Activated T-helper 1 cell treated with anti-CD3 and anti-CD28 coated beads, Interleukin-12 subunit alpha, Interleukin-12 subunit beta, Interleukin-2, Interleukin-4 antibody, amounts not matched to agents 30 ng/mL and 10 ng/mL and 1 ng/mL, durations not matched to agents 14 hours and 24 hours and 36 hours (primary cell): ENCODE measurements at regions not wholly inside any gene's neighbourhood (a gene's known extent, or its start where the extent isn't known, plus 50 kb on each side); places are given as distances from the start of the nearest gene placed in this dataset.

Experiments used
- DNase-seq: peaks from one replicate; pipeline ENCODE4 v3.0.0; 2021; ENCODE audit warnings: low spot score
- H3K27ac Mint-ChIP-seq: one replicate; pipeline ENCODE4 v1.8.0; 2021; ENCODE audit warnings: mild to moderate bottlenecking, mixed read lengths
- H3K27me3 Mint-ChIP-seq: one replicate; pipeline ENCODE4 v1.8.0; 2022; ENCODE audit warnings: mild to moderate bottlenecking, moderate library complexity, mixed read lengths; ENCODE audit not compliant: insufficient read depth
- H3K36me3 Mint-ChIP-seq: one replicate; pipeline ENCODE4 v1.8.0; 2021; ENCODE audit warnings: low read depth, mixed read lengths
- H3K4me1 Mint-ChIP-seq: one replicate; pipeline ENCODE4 v1.8.0; 2021; ENCODE audit warnings: low read depth, mixed read lengths
- H3K4me3 Mint-ChIP-seq: one replicate; pipeline ENCODE4 v1.8.0; 2021; ENCODE audit warnings: mild to moderate bottlenecking, moderate library complexity, mixed read lengths
- H3K9me3 Mint-ChIP-seq: one replicate; pipeline ENCODE4 v1.8.0; 2021; ENCODE audit warnings: mixed read lengths
- intact Hi-C: fragments of 100-400 bp; cut with micrococcal nuclease; formaldehyde crosslinking; loops from one replicate; pipeline ENCODE4 v1.15.1; 2024

- H3K4me1 Mint-ChIP-seq, result no peaks in the 10 kb centered on the region
- H3K27me3 Mint-ChIP-seq, result peaks cover 18% of the 10 kb centered on the region
- intact Hi-C loops, result no loop called here
- H3K27ac Mint-ChIP-seq, result no peak overlapping the region
- no peak overlapping the region for H3K4me3 Mint-ChIP-seq
- peaks cover 10% of the 10 kb centered on the region for H3K9me3 Mint-ChIP-seq
- DNase-seq, result no peak
- H3K36me3 Mint-ChIP-seq, result no peaks in the 10 kb centered on the region
These were observed 98.9 kb downstream of the RPLP1 start for GRCh38 chr15:69551391-69552056.

- H3K27ac Mint-ChIP-seq, result no peak overlapping the region
- intact Hi-C loops, result no loop called here
- H3K27me3 Mint-ChIP-seq, result peaks cover 18% of the 10 kb centered on the region
These were observed 99.6 kb downstream of the RPLP1 start for GRCh38 chr15:69552057-69552815.

GRCh38 chr15:69553686-69554085, 101.1 kb downstream of the RPLP1 start:
- no peaks in the 10 kb centered on the region for H3K36me3 Mint-ChIP-seq
- peaks cover 10% of the 10 kb centered on the region for H3K9me3 Mint-ChIP-seq
- no peaks in the 10 kb centered on the region for H3K4me1 Mint-ChIP-seq
- no peak overlapping the region for H3K4me3 Mint-ChIP-seq
- no peak for DNase-seq
- H3K27ac Mint-ChIP-seq, result no peak overlapping the region
- peaks cover 14% of the 10 kb centered on the region for H3K27me3 Mint-ChIP-seq
- intact Hi-C loops, result no loop called here

More at GRCh38 chr15:69552057-69552815, 99.6 kb downstream of the RPLP1 start:
- H3K4me3 Mint-ChIP-seq, result no peak overlapping the region
- no peak for DNase-seq
- H3K36me3 Mint-ChIP-seq, result no peaks in the 10 kb centered on the region
- H3K4me1 Mint-ChIP-seq, result no peaks in the 10 kb centered on the region
- peaks cover 10% of the 10 kb centered on the region for H3K9me3 Mint-ChIP-seq

GRCh38 chr15:69554279-69554961, 101.8 kb downstream of the RPLP1 start:
- H3K36me3 Mint-ChIP-seq, result no peaks in the 10 kb centered on the region
- no peaks in the 10 kb centered on the region for H3K4me1 Mint-ChIP-seq
- intact Hi-C loops, result no loop called here
- no peak overlapping the region for H3K4me3 Mint-ChIP-seq
- peaks cover 14% of the 10 kb centered on the region for H3K27me3 Mint-ChIP-seq
- DNase-seq, result no peak
- H3K27ac Mint-ChIP-seq, result no peak overlapping the region
- peaks cover 10% of the 10 kb centered on the region for H3K9me3 Mint-ChIP-seq

GRCh38 chr15:69555080-69555479, 102.5 kb downstream of the RPLP1 start:
- intact Hi-C loops, result no loop called here
- H3K9me3 Mint-ChIP-seq, result peaks cover 10% of the 10 kb centered on the region
- no peak overlapping the region for H3K4me3 Mint-ChIP-seq
- no peaks in the 10 kb centered on the region for H3K4me1 Mint-ChIP-seq
- peaks cover 11% of the 10 kb centered on the region for H3K27me3 Mint-ChIP-seq
- DNase-seq, result no peak
- no peaks in the 10 kb centered on the region for H3K36me3 Mint-ChIP-seq
- H3K27ac Mint-ChIP-seq, result no peak overlapping the region

- Mint-ChIP-seq H3K4me3 (no peak overlapping the region), H3K27ac (no peak overlapping the region), H3K27me3 (peaks cover 11% of the 10 kb centered on the region), H3K9me3 (peaks cover 7% of the 10 kb centered on the region), H3K36me3 (no peaks in the 10 kb centered on the region), H3K4me1 (no peaks in the 10 kb centered on the region)
- intact Hi-C loops, result no loop called here
- DNase-seq, result no peak
These were observed 103.7 kb downstream of the RPLP1 start for GRCh38 chr15:69556344-69556743.

GRCh38 chr15:69557020-69557706, 104.5 kb downstream of the RPLP1 start:
- H3K27ac Mint-ChIP-seq, result no peak overlapping the region
- peaks cover 11% of the 10 kb centered on the region for H3K27me3 Mint-ChIP-seq
- H3K4me3 Mint-ChIP-seq, result no peak overlapping the region
- no peaks in the 10 kb centered on the region for H3K36me3 Mint-ChIP-seq
- DNase-seq, result no peak
- H3K4me1 Mint-ChIP-seq, result no peaks in the 10 kb centered on the region
- intact Hi-C loops, result no loop called here
- no peaks in the 10 kb centered on the region for H3K9me3 Mint-ChIP-seq

GRCh38 chr15:69557707-69558409, 105.2 kb downstream of the RPLP1 start:
- no peak overlapping the region for H3K4me3 Mint-ChIP-seq
- H3K27me3 Mint-ChIP-seq, result peaks cover 11% of the 10 kb centered on the region
- no peaks in the 10 kb centered on the region for H3K4me1 Mint-ChIP-seq
- H3K9me3 Mint-ChIP-seq, result no peaks in the 10 kb centered on the region
- no peak for DNase-seq
- intact Hi-C loops, result no loop called here
- no peaks in the 10 kb centered on the region for H3K36me3 Mint-ChIP-seq
- H3K27ac Mint-ChIP-seq, result no peak overlapping the region

- Mint-ChIP-seq H3K4me1 (no peaks in the 10 kb centered on the region), H3K27me3 (peaks cover 11% of the 10 kb centered on the region), H3K27ac (no peak overlapping the region), H3K4me3 (no peak overlapping the region), H3K9me3 (no peaks in the 10 kb centered on the region), H3K36me3 (no peaks in the 10 kb centered on the region)
- DNase-seq, result no peak
- intact Hi-C loops, result no loop called here
These were observed 107.0 kb downstream of the RPLP1 start for GRCh38 chr15:69559440-69560190.

- intact Hi-C loops, result no loop called here
- Mint-ChIP-seq H3K9me3 (no peaks in the 10 kb centered on the region), H3K36me3 (no peaks in the 10 kb centered on the region), H3K27ac (no peak overlapping the region), H3K27me3 (peaks cover 4% of the 10 kb centered on the region), H3K4me1 (no peaks in the 10 kb centered on the region), H3K4me3 (no peak overlapping the region)
- DNase-seq, result no peak
These were observed 108.6 kb downstream of the RPLP1 start for GRCh38 chr15:69561071-69561784.

- H3K27me3 Mint-ChIP-seq, result peaks cover 4% of the 10 kb centered on the region
- no peaks in the 10 kb centered on the region for H3K9me3 Mint-ChIP-seq
- intact Hi-C loops, result no loop called here
- DNase-seq, result no peak
- H3K36me3 Mint-ChIP-seq, result no peaks in the 10 kb centered on the region
- no peak overlapping the region for H3K27ac Mint-ChIP-seq
- no peaks in the 10 kb centered on the region for H3K4me1 Mint-ChIP-seq
- no peak overlapping the region for H3K4me3 Mint-ChIP-seq
These were observed 109.5 kb downstream of the RPLP1 start for GRCh38 chr15:69562116-69562515.
